AG04450 (cell line): ENCODE measurements at regions not wholly inside any gene's neighbourhood (a gene's known extent, or its start where the extent isn't known, plus 50 kb on each side); places are given as distances from the start of the nearest gene placed in this dataset.
"Not testable (repeated sequence)": the region's sequence is repeated elsewhere in the genome, so short reads cannot be mapped to it uniquely, and the experiment has no call there.

Experiments used
- CTCF ChIA-PET: fragments of 300-600, 350-600 bp; formaldehyde crosslinking; extraction: SDS; loops from one replicate; lab custom pipeline; 2022; ENCODE audit warnings: antibody characterized with exemption, inconsistent platforms; lab: Charles Lee
- POLR2A ChIA-PET: fragments of 350-600 bp; formaldehyde crosslinking; extraction: SDS; loops from one replicate; lab custom pipeline; 2021; ENCODE audit warnings: antibody characterized with exemption, inconsistent platforms; lab: Yijun Ruan, JAX
- DNase-seq: peaks from one replicate; pipeline ENCODE4 v3.0.0-alpha.2; 2011; ENCODE audit warnings: low read depth, low spot score
- H3K27ac ChIP-seq: one replicate; pipeline ENCODE4 v1.5.1; 2012; ENCODE audit warnings: low read depth, low read length, control low read depth
- H3K27me3 ChIP-seq: one replicate; pipeline ENCODE4 v1.6.0; 2012; ENCODE audit warnings: low read length; ENCODE audit not compliant: control insufficient read depth, insufficient read depth
- H3K4me3 ChIP-seq: 2 replicates; pipeline ENCODE4 v1.5.1; 2011; ENCODE audit warnings: mild to moderate bottlenecking, low read depth, low read length, control low read depth
- H3K9me3 ChIP-seq: 2 replicates; pipeline ENCODE4 v1.5.1; 2012; ENCODE audit warnings: low read length; ENCODE audit not compliant: control insufficient read depth, insufficient read depth
- TF ChIP-seq, protein P1 (sequence below): IDR thresholded peaks from 2 replicates; pipeline ENCODE4 v1.5.1; 2011; ENCODE audit warnings: low read depth, low read length, control low read depth, inconsistent platforms

DNA sequence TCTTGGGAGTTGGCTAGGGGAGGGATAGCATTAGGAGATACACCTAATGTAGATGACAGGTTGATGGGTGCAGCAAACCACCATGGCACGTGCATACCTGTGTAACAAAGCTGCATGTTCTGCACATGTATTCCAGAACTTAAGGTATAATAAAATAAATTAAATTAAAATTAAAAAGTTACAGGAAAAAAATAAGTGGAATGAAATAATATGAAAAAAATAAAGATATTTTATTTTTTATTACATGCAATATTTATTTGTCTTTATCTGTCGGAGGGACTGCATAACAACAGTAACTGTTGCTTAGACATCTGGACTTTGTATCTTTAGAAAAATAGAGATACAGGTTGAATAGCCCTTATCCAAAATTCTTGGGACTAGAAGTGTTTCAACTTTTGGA, 597.4 kb upstream of the CCDC179 start:
- ChIA-PET POLR2A (no interaction called here), CTCF (no interaction called here)
- DNase-seq = no peak

GRCh38 chr11:23471878-23472277, 611.6 kb upstream of the CCDC179 start:
- no peak for DNase-seq
- H3K4me3 ChIP-seq = no peak overlapping the region
- no peak overlapping the region for H3K27ac ChIP-seq
- H3K27me3 ChIP-seq = no peaks in the 10 kb centered on the region
- TF ChIP-seq, protein P1, sequence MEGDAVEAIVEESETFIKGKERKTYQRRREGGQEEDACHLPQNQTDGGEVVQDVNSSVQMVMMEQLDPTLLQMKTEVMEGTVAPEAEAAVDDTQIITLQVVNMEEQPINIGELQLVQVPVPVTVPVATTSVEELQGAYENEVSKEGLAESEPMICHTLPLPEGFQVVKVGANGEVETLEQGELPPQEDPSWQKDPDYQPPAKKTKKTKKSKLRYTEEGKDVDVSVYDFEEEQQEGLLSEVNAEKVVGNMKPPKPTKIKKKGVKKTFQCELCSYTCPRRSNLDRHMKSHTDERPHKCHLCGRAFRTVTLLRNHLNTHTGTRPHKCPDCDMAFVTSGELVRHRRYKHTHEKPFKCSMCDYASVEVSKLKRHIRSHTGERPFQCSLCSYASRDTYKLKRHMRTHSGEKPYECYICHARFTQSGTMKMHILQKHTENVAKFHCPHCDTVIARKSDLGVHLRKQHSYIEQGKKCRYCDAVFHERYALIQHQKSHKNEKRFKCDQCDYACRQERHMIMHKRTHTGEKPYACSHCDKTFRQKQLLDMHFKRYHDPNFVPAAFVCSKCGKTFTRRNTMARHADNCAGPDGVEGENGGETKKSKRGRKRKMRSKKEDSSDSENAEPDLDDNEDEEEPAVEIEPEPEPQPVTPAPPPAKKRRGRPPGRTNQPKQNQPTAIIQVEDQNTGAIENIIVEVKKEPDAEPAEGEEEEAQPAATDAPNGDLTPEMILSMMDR = no peak
- no peaks in the 10 kb centered on the region for H3K9me3 ChIP-seq
- CTCF ChIA-PET = no interaction called here
- POLR2A ChIA-PET = interaction anchor here (0.7 kb wide), 1 partner anchor 290 kb away, joined by 3 read pairs; no protein-coding TSS in a partner anchor

More for the DNA sequence above, 597.4 kb upstream of the CCDC179 start:
- Histone ChIP-seq H3K27ac (no peak overlapping the region), H3K9me3 (no peaks in the 10 kb centered on the region), H3K4me3 (no peak overlapping the region), H3K27me3 (no peaks in the 10 kb centered on the region)
- TF ChIP-seq, protein P1 = no peak

GRCh38 chr11:23473782-23474181, 613.5 kb upstream of the CCDC179 start:
- ChIA-PET POLR2A (no interaction called here), CTCF (no interaction called here)
- Histone ChIP-seq H3K9me3 (no peaks in the 10 kb centered on the region), H3K27ac (no peak overlapping the region), H3K4me3 (no peak overlapping the region), H3K27me3 (no peaks in the 10 kb centered on the region)
- DNase-seq = no peak
- TF ChIP-seq, protein P1 = no peak

- H3K9me3 ChIP-seq = no peaks in the 10 kb centered on the region
- H3K4me3 ChIP-seq = no peak overlapping the region
- DNase-seq = no peak
- CTCF ChIA-PET = no interaction called here
- POLR2A ChIA-PET = no interaction called here
- H3K27me3 ChIP-seq = no peaks in the 10 kb centered on the region
- H3K27ac ChIP-seq = no peak overlapping the region
- TF ChIP-seq, protein P1 = no peak
These were observed 620.5 kb upstream of the CCDC179 start for GRCh38 chr11:23480736-23481135.

DNA sequence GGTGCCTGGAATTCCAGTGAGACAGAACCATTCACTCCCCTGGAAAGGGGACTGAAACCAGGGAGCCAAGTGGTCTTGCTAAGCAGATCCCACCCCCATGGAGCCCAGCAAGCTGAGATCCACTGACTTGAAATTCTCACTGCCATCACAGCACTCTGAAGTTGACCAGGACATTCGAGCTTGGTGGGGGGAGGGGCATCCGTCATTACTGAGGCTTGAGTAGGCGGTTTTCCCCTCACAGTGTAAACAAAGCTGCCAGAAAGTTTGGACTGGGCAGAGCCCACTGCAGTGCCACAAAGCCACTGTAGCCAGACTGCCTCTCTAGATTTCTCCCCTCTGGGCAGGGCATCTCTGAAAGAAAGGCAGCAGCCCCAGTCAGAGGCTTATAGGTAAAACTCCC, 623.9 kb upstream of the CCDC179 start:
- CTCF ChIA-PET = not testable (repeated sequence)

GRCh38 chr11:23484618-23485017, 624.3 kb upstream of the CCDC179 start:
- H3K27ac ChIP-seq, DNase-seq, CTCF ChIA-PET, POLR2A ChIA-PET, H3K27me3 ChIP-seq, H3K4me3 ChIP-seq, H3K9me3 ChIP-seq: not testable (repeated sequence)

More for the DNA sequence above, 623.9 kb upstream of the CCDC179 start:
- POLR2A ChIA-PET, H3K27me3 ChIP-seq, H3K27ac ChIP-seq, DNase-seq, H3K4me3 ChIP-seq, H3K9me3 ChIP-seq: not testable (repeated sequence)
